Hepatocyte (in vitro differentiated cells): ENCODE measurements at regions not wholly inside any gene's neighbourhood (a gene's known extent, or its start where the extent isn't known, plus 50 kb on each side); places are given as distances from the start of the nearest gene placed in this dataset.

Experiments used
- DNase-seq: peaks from one replicate; pipeline ENCODE4 v3.0.0-alpha.2; 2016; ENCODE audit warnings: low spot score
- H2AFZ ChIP-seq: fragments of 200-600 bp; sonication (generic); 2 replicates; pipeline ENCODE4 v1.6.0; 2016; ENCODE audit warnings: antibody characterized with exemption, mild to moderate bottlenecking
- H3K27ac ChIP-seq: fragments of 200-600 bp; sonication (generic); 2 replicates; pipeline ENCODE4 v1.5.1; 2016; ENCODE audit warnings: mild to moderate bottlenecking
- H3K27me3 ChIP-seq: fragments of 200-600 bp; sonication (generic); 2 replicates; pipeline ENCODE4 v1.6.1; 2016
- H3K36me3 ChIP-seq: fragments of 200-600 bp; sonication (generic); replicated peaks from 2 replicates; pipeline ENCODE4 v1.5.1; 2016; ENCODE audit warnings: low read depth; ENCODE audit not compliant: insufficient read depth
- H3K4me1 ChIP-seq: fragments of 200-600 bp; sonication (generic); 2 replicates; pipeline ENCODE4 v1.5.1; 2016; ENCODE audit warnings: mild to moderate bottlenecking, moderate library complexity; ENCODE audit not compliant: insufficient read depth
- H3K4me2 ChIP-seq: fragments of 200-600 bp; sonication (generic); 2 replicates; pipeline ENCODE4 v1.6.0; 2016
- H3K4me3 ChIP-seq: fragments of 200-600 bp; sonication (generic); 2 replicates; pipeline ENCODE4 v1.5.1; 2016; ENCODE audit warnings: mild to moderate bottlenecking
- H3K79me2 ChIP-seq: fragments of 200-600 bp; sonication (generic); 2 replicates; pipeline ENCODE4 v1.6.0; 2017; ENCODE audit warnings: mild to moderate bottlenecking
- H3K9me2 ChIP-seq: fragments of 200-600 bp; sonication (generic); replicated peaks from 2 replicates; pipeline ENCODE4 v1.6.0; 2017; ENCODE audit warnings: mild to moderate bottlenecking; ENCODE audit not compliant: insufficient read depth
- H3K9me3 ChIP-seq: fragments of 200-600 bp; sonication (generic); 2 replicates; pipeline ENCODE4 v1.5.1; 2016; ENCODE audit warnings: low read depth, mild to moderate bottlenecking
- H4K20me1 ChIP-seq: fragments of 200-600 bp; sonication (generic); 2 replicates; pipeline ENCODE4 v1.6.0; 2016; ENCODE audit warnings: mild to moderate bottlenecking; ENCODE audit not compliant: insufficient read depth, poor library complexity, severe bottlenecking
- CTCF ChIP-seq: fragments of 200-600 bp; sonication (generic); IDR thresholded peaks from 2 replicates; pipeline ENCODE4 v1.5.1; 2016; ENCODE audit warnings: antibody characterized with exemption, mild to moderate bottlenecking; ENCODE audit not compliant: poor library complexity
- EZH2 ChIP-seq: fragments of 200-600 bp; sonication (generic); IDR thresholded peaks from 2 replicates; pipeline ENCODE4 v1.6.1; 2016; ENCODE audit warnings: antibody characterized with exemption, mild to moderate bottlenecking, borderline replicate concordance
- EZH2phosphoT487 ChIP-seq: fragments of 200-600 bp; sonication (generic); IDR thresholded peaks from one replicate; pipeline ENCODE4 v1.6.1; 2018; ENCODE audit warnings: antibody characterized with exemption, mild to moderate bottlenecking, low read depth, moderate library complexity; ENCODE audit not compliant: unreplicated experiment, severe bottlenecking
- WGBS: methylation state at CpG from one replicate; pipeline ENCODE4 v1.1.6; 2016; ENCODE audit warnings: low lambda C conversion rate; ENCODE audit errors: missing lambda C conversion rate; 5-methylcytosine and 5-hydroxymethylcytosine counted together

GRCh38 chr21:35198982-35199732 lies 150.1 kb upstream of the RUNX1 start:
- no peak for DNase-seq
- no peaks in the 10 kb centered on the region for H3K36me3 ChIP-seq
- H3K9me3 ChIP-seq, result no peaks in the 10 kb centered on the region
- H3K9me2 ChIP-seq, result no peaks in the 10 kb centered on the region
- H3K4me2 ChIP-seq, result no peak overlapping the region
- no peak overlapping the region for H2AFZ ChIP-seq
- no peak overlapping the region for H3K4me3 ChIP-seq
- no peaks in the 10 kb centered on the region for H3K79me2 ChIP-seq
- peaks cover 11% of the 10 kb centered on the region for H3K4me1 ChIP-seq
- no peak for TF ChIP-seq EZH2phosphoT487
- no peak for TF ChIP-seq EZH2
- TF ChIP-seq CTCF, result no peak
- no peaks in the 10 kb centered on the region for H4K20me1 ChIP-seq
- WGBS, result 93% methylated on average over 6 of the region's 6 CpGs
- no peaks in the 10 kb centered on the region for H3K27me3 ChIP-seq
- H3K27ac ChIP-seq, result no peak overlapping the region

- H3K27ac ChIP-seq, result peak overlapping the region; percentile 36
- no peak for TF ChIP-seq CTCF
- no peak for TF ChIP-seq EZH2
- WGBS, result 38% methylated on average over 1 of the region's 1 CpG
- H3K4me3 ChIP-seq, result no peak overlapping the region
- no peaks in the 10 kb centered on the region for H3K9me3 ChIP-seq
- H4K20me1 ChIP-seq, result no peaks in the 10 kb centered on the region
- no peaks in the 10 kb centered on the region for H3K36me3 ChIP-seq
- H3K79me2 ChIP-seq, result no peaks in the 10 kb centered on the region
- no peak overlapping the region for H3K4me2 ChIP-seq
- peaks cover 7% of the 10 kb centered on the region for H3K4me1 ChIP-seq
- no peak for DNase-seq
- H3K9me2 ChIP-seq, result no peaks in the 10 kb centered on the region
- H2AFZ ChIP-seq, result no peak overlapping the region
- no peaks in the 10 kb centered on the region for H3K27me3 ChIP-seq
Measured at GRCh38 chr21:35198565-35198964, 149.5 kb upstream of the RUNX1 start.

- no peak overlapping the region for H3K4me3 ChIP-seq
- no peak overlapping the region for H2AFZ ChIP-seq
- 47% methylated on average over 3 of the region's 3 CpGs for WGBS
- peaks cover 5% of the 10 kb centered on the region for H3K4me1 ChIP-seq
- DNase-seq, result peak; percentile 39
- no peaks in the 10 kb centered on the region for H4K20me1 ChIP-seq
- peak overlapping the region; percentile 36 for H3K27ac ChIP-seq
- no peak overlapping the region for H3K4me2 ChIP-seq
- TF ChIP-seq EZH2phosphoT487 (no peak), CTCF (no peak), EZH2 (no peak)
- no peaks in the 10 kb centered on the region for H3K27me3 ChIP-seq
- no peaks in the 10 kb centered on the region for H3K9me3 ChIP-seq
- no peaks in the 10 kb centered on the region for H3K9me2 ChIP-seq
- no peaks in the 10 kb centered on the region for H3K36me3 ChIP-seq
- no peaks in the 10 kb centered on the region for H3K79me2 ChIP-seq
Measured at GRCh38 chr21:35197992-35198431, 148.9 kb upstream of the RUNX1 start.
